ELF-1 (cell line): ENCODE measurements at regions not wholly inside any gene's neighbourhood (a gene's known extent, or its start where the extent isn't known, plus 50 kb on each side); places are given as distances from the start of the nearest gene placed in this dataset.
"Not testable (repeated sequence)": the region's sequence is repeated elsewhere in the genome, so short reads cannot be mapped to it uniquely, and the experiment has no call there.

Experiments used
- DNase-seq: peaks from one replicate; pipeline ENCODE4 v3.0.0-alpha.2; 2016; ENCODE audit warnings: low read depth, low spot score

- DNase-seq, result not testable (repeated sequence)
These were observed 2730.6 kb downstream of the RPIA start for GRCh38 chr2:91422102-91422501.

- DNase-seq, result not testable (repeated sequence)
These were observed 2735.7 kb downstream of the RPIA start for GRCh38 chr2:91427148-91427547.

GRCh38 chr2:91441932-91442245 lies 2750.4 kb downstream of the RPIA start:
- not testable (repeated sequence) for DNase-seq

GRCh38 chr2:91442246-91442905 lies 2750.9 kb downstream of the RPIA start:
- DNase-seq, result peak; percentile 26

GRCh38 chr2:91442906-91443729 lies 2751.6 kb downstream of the RPIA start:
- DNase-seq, result not testable (repeated sequence)

- not testable (repeated sequence) for DNase-seq
These were observed 2752.2 kb downstream of the RPIA start for GRCh38 chr2:91443730-91444115.

GRCh38 chr2:91445705-91446104 lies 2754.2 kb downstream of the RPIA start:
- not testable (repeated sequence) for DNase-seq

DNA sequence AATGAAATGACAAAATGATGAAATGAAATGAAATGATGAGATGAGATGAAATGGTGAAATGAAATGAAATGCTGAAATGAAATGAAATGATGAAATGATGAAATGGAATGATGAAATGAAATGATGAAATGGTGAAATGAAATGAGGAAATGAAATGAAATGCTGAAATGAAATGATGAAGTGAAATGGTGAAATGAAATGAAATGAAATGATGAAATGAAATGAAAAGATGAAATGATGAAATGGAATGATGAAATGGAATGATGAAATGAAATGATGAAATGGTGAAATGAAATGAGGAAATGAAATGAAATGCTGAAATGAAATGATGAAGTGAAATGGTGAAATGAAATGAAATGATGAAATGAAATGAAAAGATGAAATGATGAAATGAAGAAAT lies 2755.0 kb downstream of the RPIA start:
- not testable (repeated sequence) for DNase-seq

DNA sequence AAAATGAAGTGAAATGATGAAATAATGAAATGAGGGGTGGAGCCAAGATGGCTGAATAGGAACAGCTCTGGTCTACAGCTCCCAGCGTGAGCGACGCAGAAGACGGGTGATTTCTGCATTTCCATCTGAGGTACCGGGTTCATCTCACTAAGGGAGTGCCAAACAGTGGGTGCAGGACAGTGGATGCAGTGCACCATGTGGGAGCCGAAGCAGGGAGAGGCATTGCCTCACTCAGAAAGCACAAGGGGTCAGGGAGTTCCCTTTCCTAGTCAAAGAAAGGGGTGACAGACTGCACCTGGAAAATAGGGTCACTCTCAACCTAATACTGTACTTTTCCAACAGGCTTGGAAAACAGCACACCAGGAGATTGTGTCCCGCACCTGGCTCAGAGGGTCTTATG lies 2755.4 kb downstream of the RPIA start:
- DNase-seq, result not testable (repeated sequence)

- DNase-seq, result not testable (repeated sequence)
These were observed 2756.0 kb downstream of the RPIA start for GRCh38 chr2:91447508-91447907.

DNA sequence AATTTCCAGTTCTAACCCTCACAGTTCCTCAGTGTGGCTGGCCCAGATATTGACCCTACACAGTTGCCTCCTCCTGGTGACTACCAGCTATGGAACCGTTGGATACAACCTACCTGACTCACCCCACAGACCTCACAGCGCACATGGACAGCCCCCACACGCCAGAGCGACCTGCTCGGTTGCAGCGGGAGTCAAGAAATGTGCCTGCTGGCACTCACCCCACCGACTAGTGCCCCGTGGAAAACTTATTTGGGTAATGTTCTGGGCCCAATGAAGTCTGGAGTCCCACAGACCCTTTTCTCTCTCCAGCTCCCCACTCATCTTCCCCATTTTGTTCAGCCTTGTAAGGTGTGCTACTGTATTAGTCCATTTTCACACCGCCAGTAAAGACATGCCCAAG lies 2770.8 kb downstream of the RPIA start:
- not testable (repeated sequence) for DNase-seq

DNA sequence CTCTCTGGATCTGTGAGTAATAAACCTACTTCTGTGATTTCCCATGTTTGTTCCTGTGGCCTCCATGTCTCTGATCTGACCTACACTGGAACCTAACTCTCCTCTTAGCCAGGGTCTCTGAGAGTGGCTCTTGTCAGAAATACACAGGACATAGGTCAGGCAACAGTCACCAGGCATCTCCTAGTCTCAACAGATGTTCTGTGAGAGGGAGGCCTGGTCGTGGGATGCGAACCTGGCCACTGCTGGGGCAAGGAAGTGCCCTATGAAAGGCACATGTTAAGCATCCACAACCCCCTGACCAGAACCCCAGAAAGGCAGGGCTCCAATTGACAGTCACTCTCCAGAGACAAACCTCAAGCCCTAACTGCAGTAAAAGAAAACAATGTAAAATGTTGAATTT lies 2771.5 kb downstream of the RPIA start:
- not testable (repeated sequence) for DNase-seq

GRCh38 chr2:91466780-91467363 lies 2775.4 kb downstream of the RPIA start:
- DNase-seq, result not testable (repeated sequence)

GRCh38 chr2:91476244-91476935 lies 2784.9 kb downstream of the RPIA start:
- DNase-seq, result not testable (repeated sequence)

- DNase-seq, result peak; percentile 1
These were observed 2785.4 kb downstream of the RPIA start for GRCh38 chr2:91476936-91477246.

- not testable (repeated sequence) for DNase-seq
These were observed 2785.8 kb downstream of the RPIA start for GRCh38 chr2:91477291-91477690.

DNA sequence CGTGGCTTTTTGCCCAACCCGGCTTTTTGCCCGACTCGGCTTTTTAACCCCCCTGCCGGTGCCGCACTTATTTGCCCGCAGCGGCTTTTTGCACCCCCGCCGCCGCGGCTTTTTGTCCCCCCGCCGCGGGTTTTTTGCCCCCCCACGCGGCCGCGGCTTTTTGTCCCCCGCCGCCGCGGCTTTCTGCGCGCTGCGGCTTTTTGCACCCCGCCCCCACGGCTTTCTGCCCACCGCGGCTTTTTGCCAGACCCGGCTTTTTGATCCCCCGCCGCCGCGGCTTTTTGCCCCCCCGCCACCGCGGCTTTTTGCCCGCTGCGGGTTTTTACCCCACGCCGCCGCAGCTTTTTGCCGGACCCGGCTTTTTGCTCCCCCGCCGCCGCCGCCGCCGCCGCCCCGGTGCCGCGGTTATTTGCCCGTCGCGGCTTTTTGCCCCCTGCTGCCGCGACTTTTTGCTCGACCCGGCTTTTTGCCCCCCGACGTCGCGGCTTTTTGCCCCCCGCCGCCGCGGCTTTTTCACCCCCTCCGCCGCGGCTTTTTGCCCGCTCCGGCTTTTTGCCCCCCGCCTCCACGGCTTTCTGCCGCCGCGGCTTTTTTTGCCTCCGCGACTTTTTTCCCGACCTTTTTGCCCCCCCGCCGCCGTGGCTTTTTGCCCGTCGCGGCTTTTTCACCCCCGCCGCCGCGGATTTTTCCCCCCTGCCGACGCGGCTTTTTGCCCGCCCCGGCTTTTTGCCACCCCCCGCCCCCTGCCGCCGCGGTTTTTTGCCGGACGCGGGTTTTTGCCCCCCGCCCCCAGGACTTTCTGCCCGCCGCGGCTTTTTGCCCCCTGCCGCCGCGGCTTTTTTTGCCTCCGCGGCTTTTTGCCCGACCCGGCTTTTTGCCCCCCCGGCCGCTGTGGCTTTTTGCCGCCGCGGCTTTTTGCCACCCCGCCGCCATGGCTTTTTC lies 2786.5 kb downstream of the RPIA start:
- peak; percentile 44 for DNase-seq

GRCh38 chr2:91478851-91479718 lies 2787.6 kb downstream of the RPIA start:
- peak; percentile 14 for DNase-seq

GRCh38 chr2:91485226-91485625 lies 2793.8 kb downstream of the RPIA start:
- not testable (repeated sequence) for DNase-seq
